SH-SY5Y (cell line): ENCODE measurements at regions not wholly inside any gene's neighbourhood (a gene's known extent, or its start where the extent isn't known, plus 50 kb on each side); places are given as distances from the start of the nearest gene placed in this dataset.

Experiments used
- GATA2 ChIP-seq: IDR thresholded peaks from 2 replicates; pipeline ENCODE4 v1.6.1; 2011; ENCODE audit warnings: mild to moderate bottlenecking, low read depth, low read length
- GATA3 ChIP-seq: IDR thresholded peaks from 2 replicates; pipeline ENCODE4 v1.6.1; 2011; ENCODE audit warnings: low read depth, mild to moderate bottlenecking, low read length, moderate library complexity

- TF ChIP-seq GATA2 (no peak), GATA3 (no peak)
These were observed 125.6 kb downstream of the CDC5L start for GRCh38 chr6:44512868-44513741.
